HL-60 (cell line): ENCODE measurements at regions not wholly inside any gene's neighbourhood (a gene's known extent, or its start where the extent isn't known, plus 50 kb on each side); places are given as distances from the start of the nearest gene placed in this dataset.

ENCODE experiments used
- SPI1 ChIP-seq: IDR thresholded peaks from 2 replicates; pipeline ENCODE4 v1.6.1; 2012; ENCODE audit warnings: low read depth, mild to moderate bottlenecking, borderline replicate concordance
- TF ChIP-seq, protein P1 (sequence below): IDR thresholded peaks from one replicate; pipeline ENCODE4 v1.5.1; 2011; ENCODE audit warnings: low read length, control low read depth, inconsistent platforms; ENCODE audit not compliant: insufficient read depth

- TF ChIP-seq SPI1: no peak
- TF ChIP-seq, protein P1, sequence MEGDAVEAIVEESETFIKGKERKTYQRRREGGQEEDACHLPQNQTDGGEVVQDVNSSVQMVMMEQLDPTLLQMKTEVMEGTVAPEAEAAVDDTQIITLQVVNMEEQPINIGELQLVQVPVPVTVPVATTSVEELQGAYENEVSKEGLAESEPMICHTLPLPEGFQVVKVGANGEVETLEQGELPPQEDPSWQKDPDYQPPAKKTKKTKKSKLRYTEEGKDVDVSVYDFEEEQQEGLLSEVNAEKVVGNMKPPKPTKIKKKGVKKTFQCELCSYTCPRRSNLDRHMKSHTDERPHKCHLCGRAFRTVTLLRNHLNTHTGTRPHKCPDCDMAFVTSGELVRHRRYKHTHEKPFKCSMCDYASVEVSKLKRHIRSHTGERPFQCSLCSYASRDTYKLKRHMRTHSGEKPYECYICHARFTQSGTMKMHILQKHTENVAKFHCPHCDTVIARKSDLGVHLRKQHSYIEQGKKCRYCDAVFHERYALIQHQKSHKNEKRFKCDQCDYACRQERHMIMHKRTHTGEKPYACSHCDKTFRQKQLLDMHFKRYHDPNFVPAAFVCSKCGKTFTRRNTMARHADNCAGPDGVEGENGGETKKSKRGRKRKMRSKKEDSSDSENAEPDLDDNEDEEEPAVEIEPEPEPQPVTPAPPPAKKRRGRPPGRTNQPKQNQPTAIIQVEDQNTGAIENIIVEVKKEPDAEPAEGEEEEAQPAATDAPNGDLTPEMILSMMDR: no peak
Observed at GRCh38 chr7:1307828-1308227, 75.2 kb downstream of the UNCX start.
